PC-3 (cell line): ENCODE measurements at regions not wholly inside any gene's neighbourhood (a gene's known extent, or its start where the extent isn't known, plus 50 kb on each side); places are given as distances from the start of the nearest gene placed in this dataset.
"Not testable (repeated sequence)": the region's sequence is repeated elsewhere in the genome, so short reads cannot be mapped to it uniquely, and the experiment has no call there.

Experiments used
- ATAC-seq: fragments of 200-7000 bp; cut with Tn5 transposase; 2 replicates; pipeline ENCODE4 v1.9.1; 2020; ENCODE audit warnings: mild to moderate bottlenecking, moderate library complexity
- BruUV-seq: library from RNA; stranded (reverse); fragments of 400-500 nt; replicated peaks from 2 replicates; lab custom pipeline; 2021; lab: Mats Ljungman, UMichigan
- CTCF ChIA-PET: fragments of 300-600 bp; sonication (Branson Sonifier 250); formaldehyde crosslinking; loops from one replicate; lab custom pipeline; 2022; ENCODE audit warnings: antibody characterized with exemption; lab: Charles Lee
- POLR2A ChIA-PET: fragments of 300-600 bp; sonication (Branson Sonifier 250); formaldehyde crosslinking; loops from one replicate; lab custom pipeline; 2022; ENCODE audit warnings: antibody characterized with exemption; ENCODE audit not compliant: unreplicated experiment; lab: Charles Lee
- DNase-seq: peaks from one replicate; pipeline ENCODE4 v3.0.0-alpha.2; 2015
- H2AFZ ChIP-seq: fragments of 300-600 bp; sonication (generic); 2 replicates; pipeline ENCODE4 v1.6.0; 2016; ENCODE audit warnings: antibody characterized with exemption, low read length
- H3F3A ChIP-seq: fragments of 300-600 bp; sonication (generic); one replicate; pipeline ENCODE4 v1.6.0; 2017; ENCODE audit warnings: antibody characterized with exemption, low read length, control low read depth, mild to moderate bottlenecking; ENCODE audit not compliant: unreplicated experiment
- H3K27ac ChIP-seq: fragments of 300-600 bp; sonication (generic); 2 replicates; pipeline ENCODE4 v1.5.1; 2016; ENCODE audit warnings: mild to moderate bottlenecking, low read length
- H3K27me3 ChIP-seq: fragments of 300-600 bp; sonication (generic); 2 replicates; pipeline ENCODE4 v1.6.1; 2016; ENCODE audit warnings: low read length, mixed read lengths
- H3K36me3 ChIP-seq: fragments of 300-600 bp; sonication (generic); 2 replicates; pipeline ENCODE4 v1.6.1; 2016; ENCODE audit warnings: low read depth, mixed run types, low read length, mixed read lengths
- H3K4me1 ChIP-seq: fragments of 300-600 bp; sonication (generic); 2 replicates; pipeline ENCODE4 v1.5.1; 2016; ENCODE audit warnings: low read length; ENCODE audit not compliant: insufficient read depth
- H3K4me2 ChIP-seq: fragments of 300-600 bp; sonication (generic); 2 replicates; pipeline ENCODE4 v1.6.0; 2016; ENCODE audit warnings: low read length
- H3K4me3 ChIP-seq: fragments of 300-600 bp; sonication (generic); 2 replicates; pipeline ENCODE4 v1.5.1; 2016; ENCODE audit warnings: mild to moderate bottlenecking, low read length, mixed read lengths
- H3K79me2 ChIP-seq: fragments of 300-600 bp; sonication (generic); 2 replicates; pipeline ENCODE4 v1.6.1; 2017; ENCODE audit warnings: low read length, mixed read lengths
- H3K9ac ChIP-seq: fragments of 300-600 bp; sonication (generic); 2 replicates; pipeline ENCODE4 v1.6.0; 2016; ENCODE audit warnings: mild to moderate bottlenecking, low read length
- H3K9me2 ChIP-seq: fragments of 300-600 bp; sonication (generic); replicated peaks from 2 replicates; pipeline ENCODE4 v1.6.1; 2016; ENCODE audit warnings: mixed run types, low read length, mixed read lengths
- H3K9me3 ChIP-seq: fragments of 300-600 bp; sonication (generic); 2 replicates; pipeline ENCODE4 v1.6.1; 2016; ENCODE audit warnings: low read length, mixed read lengths
- H4K20me1 ChIP-seq: fragments of 300-600 bp; sonication (generic); 2 replicates; pipeline ENCODE4 v1.6.1; 2016; ENCODE audit warnings: low read length, mixed read lengths
- CTCF ChIP-seq: fragments of 300-600 bp; sonication (generic); conservative IDR thresholded peaks from 2 replicates; pipeline ENCODE4 v1.5.1; 2017; ENCODE audit warnings: antibody characterized with exemption, low read depth, mild to moderate bottlenecking, low read length
- intact Hi-C: fragments of 100-400 bp; cut with micrococcal nuclease; formaldehyde crosslinking; loops from 2 replicates; pipeline ENCODE4 v1.9.0; 2023

DNA sequence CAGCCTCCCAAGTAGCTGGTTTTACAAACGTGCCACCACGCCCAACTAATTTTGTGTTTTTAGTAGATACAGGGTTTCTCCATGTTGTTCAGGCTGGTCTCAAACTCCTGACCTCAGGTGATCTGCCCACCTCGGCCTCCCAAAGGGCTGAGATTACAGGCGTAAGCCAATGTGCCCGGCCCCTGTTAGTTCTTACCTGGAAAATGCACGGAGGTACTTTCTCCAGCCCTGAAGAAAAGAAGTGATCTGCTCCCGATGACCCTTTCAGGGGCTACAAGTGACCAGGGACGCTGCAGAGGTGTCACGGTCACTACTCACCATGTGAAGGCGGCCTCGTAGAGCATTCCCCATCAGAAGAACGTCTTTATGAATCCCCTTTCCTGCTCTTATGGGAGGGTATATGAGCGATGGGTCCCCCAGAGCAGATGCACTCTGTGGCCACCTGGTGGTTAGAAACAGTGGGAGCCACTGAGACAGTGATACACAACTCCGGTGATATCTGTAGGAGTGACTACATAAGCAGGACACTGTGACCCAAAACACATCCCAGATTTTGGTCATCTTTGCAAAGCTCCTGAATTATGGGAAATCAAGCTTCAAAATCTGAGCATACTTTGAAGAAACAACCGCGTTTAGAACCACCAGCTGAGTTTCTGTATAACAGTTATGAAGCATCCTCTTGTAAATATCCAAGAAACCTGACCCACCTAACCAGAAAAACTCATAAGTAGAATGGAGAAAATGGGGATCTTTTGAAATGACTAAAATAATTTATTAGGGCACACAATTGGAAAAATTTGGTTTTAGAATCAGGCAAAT is 102.7 kb upstream of the NBPF11 start:
- POLR2A ChIA-PET, H3K9ac ChIP-seq, H3K27ac ChIP-seq, H3K9me2 ChIP-seq, H3K79me2 ChIP-seq, H3F3A ChIP-seq, BruUV-seq, H3K9me3 ChIP-seq, H4K20me1 ChIP-seq, H3K27me3 ChIP-seq, CTCF ChIA-PET, H3K36me3 ChIP-seq, H3K4me1 ChIP-seq, H3K4me3 ChIP-seq, intact Hi-C loops: not testable (repeated sequence)
- TF ChIP-seq CTCF, result peak; percentile 76
- DNase-seq (peak; percentile 70), ATAC-seq (peak; percentile 93)
- H2AFZ ChIP-seq, result peak overlapping the region; percentile 65
- peak overlapping the region; percentile 23 for H3K4me2 ChIP-seq

DNA sequence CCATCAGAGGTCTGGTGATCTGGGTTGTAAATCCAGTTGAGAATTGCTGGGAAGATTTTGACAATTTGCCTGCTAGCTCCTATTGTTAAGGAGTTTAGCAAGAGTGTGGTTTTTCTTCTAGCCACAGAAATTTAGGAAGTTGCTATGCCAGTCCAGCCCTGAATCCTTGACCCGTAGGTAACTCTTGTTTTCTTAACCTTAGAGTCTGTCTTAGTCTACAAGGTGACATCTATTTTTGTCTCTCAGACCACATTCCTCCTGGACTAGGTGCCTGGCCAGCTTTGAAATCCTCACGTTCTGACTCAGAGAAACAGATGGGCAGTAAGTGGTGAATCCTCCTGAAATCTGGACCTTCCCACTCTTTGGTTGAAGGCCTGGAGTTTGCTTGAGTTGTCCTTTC is 101.7 kb upstream of the NBPF11 start:
- H3K79me2 ChIP-seq, H3K27ac ChIP-seq, H3K9me3 ChIP-seq, POLR2A ChIA-PET, H3K9ac ChIP-seq, CTCF ChIA-PET, H3K27me3 ChIP-seq, H3K4me2 ChIP-seq, H4K20me1 ChIP-seq, intact Hi-C loops, H3F3A ChIP-seq, H2AFZ ChIP-seq, H3K4me1 ChIP-seq, BruUV-seq, H3K36me3 ChIP-seq, H3K4me3 ChIP-seq, H3K9me2 ChIP-seq: not testable (repeated sequence)
- DNase-seq, result peak; percentile 61
- ATAC-seq, result peak; percentile 46

DNA sequence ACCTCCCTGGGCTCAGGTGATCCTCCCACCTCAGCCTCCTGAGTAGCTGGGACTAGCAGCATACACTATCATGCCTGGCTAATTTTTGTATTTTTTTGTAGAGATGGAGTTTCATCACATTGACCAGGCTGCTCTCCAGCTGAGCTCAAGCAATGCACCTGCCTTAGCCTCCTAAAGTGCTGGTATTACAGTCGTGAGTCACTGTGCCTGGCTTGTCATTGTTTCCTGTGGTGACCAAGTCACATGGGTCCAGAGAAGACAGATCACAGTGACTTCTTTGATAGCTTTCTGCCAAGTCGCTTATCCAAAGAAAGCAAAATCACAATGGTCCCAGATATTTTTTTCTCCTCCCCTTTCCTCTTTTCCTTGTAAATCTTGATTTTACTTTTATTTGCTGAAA is 96.7 kb upstream of the NBPF11 start:
- H3K36me3 ChIP-seq, H3K9ac ChIP-seq, H2AFZ ChIP-seq, H3K9me2 ChIP-seq, CTCF ChIA-PET, H3K27me3 ChIP-seq, H3K4me2 ChIP-seq, H3K4me3 ChIP-seq, H3K79me2 ChIP-seq, H3K4me1 ChIP-seq, DNase-seq, H4K20me1 ChIP-seq, H3K27ac ChIP-seq, H3F3A ChIP-seq, H3K9me3 ChIP-seq, POLR2A ChIA-PET, intact Hi-C loops, BruUV-seq: not testable (repeated sequence)
- ATAC-seq, result peak; percentile 93

GRCh38 chr1:148246258-148246861 is 94.3 kb upstream of the NBPF11 start:
- H3K4me3 ChIP-seq, H3K79me2 ChIP-seq, H3K9me3 ChIP-seq, CTCF ChIA-PET, H3K36me3 ChIP-seq, DNase-seq, H3F3A ChIP-seq, H3K4me1 ChIP-seq, H2AFZ ChIP-seq, ATAC-seq, H4K20me1 ChIP-seq, intact Hi-C loops, H3K4me2 ChIP-seq, POLR2A ChIA-PET, BruUV-seq, H3K9me2 ChIP-seq, H3K27ac ChIP-seq, H3K9ac ChIP-seq, H3K27me3 ChIP-seq: not testable (repeated sequence)

DNA sequence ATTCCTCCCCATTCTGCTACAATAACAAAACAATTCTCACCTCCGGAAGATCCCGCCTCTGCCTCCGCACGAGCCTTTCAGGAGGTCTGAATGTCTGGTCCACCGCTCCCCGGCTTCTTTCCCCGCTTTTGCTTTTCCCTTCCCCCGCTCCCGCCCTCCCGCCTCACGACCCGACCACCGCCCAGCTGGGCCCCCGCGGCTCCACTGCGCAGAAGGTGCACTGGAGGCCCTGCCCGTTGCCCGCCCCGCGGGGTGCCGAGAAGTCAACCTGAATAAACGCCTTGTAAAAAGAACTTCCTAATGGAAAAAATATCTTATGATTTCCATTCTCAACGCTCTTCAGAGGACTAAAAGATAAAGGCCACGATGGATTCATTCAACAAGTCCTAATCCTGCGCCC is 93.8 kb upstream of the NBPF11 start:
- POLR2A ChIA-PET, ATAC-seq, H3K79me2 ChIP-seq, H2AFZ ChIP-seq, DNase-seq, CTCF ChIA-PET, intact Hi-C loops, H3K4me3 ChIP-seq, H3F3A ChIP-seq, H3K36me3 ChIP-seq, H3K4me1 ChIP-seq, H3K9ac ChIP-seq, H3K27ac ChIP-seq, H3K4me2 ChIP-seq, H3K9me2 ChIP-seq, H3K9me3 ChIP-seq, BruUV-seq, H4K20me1 ChIP-seq, H3K27me3 ChIP-seq: not testable (repeated sequence)

DNA sequence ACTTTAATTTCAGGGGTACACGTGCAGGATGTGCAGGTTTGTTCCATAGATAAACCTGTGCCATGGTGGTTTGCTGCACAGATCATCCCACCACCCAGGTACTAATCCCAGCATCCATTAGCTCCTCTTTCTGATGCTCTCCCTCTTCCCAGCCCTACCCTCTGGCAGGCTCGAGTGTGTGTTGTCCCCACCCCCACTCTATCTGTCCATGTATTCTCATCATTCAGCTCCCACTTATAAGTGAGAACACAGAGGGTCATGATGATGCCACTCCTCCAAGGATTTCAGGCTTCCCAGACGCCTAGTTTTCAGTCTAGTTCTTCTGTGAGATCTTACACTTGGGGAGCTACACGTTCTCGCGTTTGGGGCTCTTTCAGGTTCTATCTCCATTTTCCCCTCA is 93.4 kb upstream of the NBPF11 start:
- BruUV-seq, H3K79me2 ChIP-seq, POLR2A ChIA-PET, H3K4me2 ChIP-seq, H3K9me2 ChIP-seq, H3F3A ChIP-seq, H3K4me3 ChIP-seq, H3K27ac ChIP-seq, H3K36me3 ChIP-seq, DNase-seq, H2AFZ ChIP-seq, H3K27me3 ChIP-seq, H3K4me1 ChIP-seq, H3K9ac ChIP-seq, H3K9me3 ChIP-seq, CTCF ChIA-PET, ATAC-seq, intact Hi-C loops, H4K20me1 ChIP-seq: not testable (repeated sequence)
